H9 (cell line): ENCODE measurements at regions not wholly inside any gene's neighbourhood (a gene's known extent, or its start where the extent isn't known, plus 50 kb on each side); places are given as distances from the start of the nearest gene placed in this dataset.

Experiments
- DNase-seq: peaks from one replicate; pipeline ENCODE4 v3.0.0-alpha.2; 2017
- H2AFZ ChIP-seq: one replicate; pipeline ENCODE4 v1.6.1; 2013; ENCODE audit warnings: mild to moderate bottlenecking, low read length, control low read depth, moderate library complexity
- H2AK5ac ChIP-seq: 2 replicates; pipeline ENCODE4 v1.6.1; 2013; ENCODE audit warnings: low read length, control low read depth, mixed read lengths; ENCODE audit not compliant: insufficient read length
- H2BK120ac ChIP-seq: one replicate; pipeline ENCODE4 v1.6.1; 2013; ENCODE audit warnings: low read depth, mild to moderate bottlenecking, low read length, control low read depth, inconsistent platforms; ENCODE audit not compliant: poor library complexity, severe bottlenecking
- H2BK12ac ChIP-seq: 2 replicates; pipeline ENCODE4 v1.6.1; 2013; ENCODE audit warnings: low read length, control low read depth, mixed read lengths, low read depth; ENCODE audit not compliant: insufficient read length
- H2BK15ac ChIP-seq: 2 replicates; pipeline ENCODE4 v1.6.1; 2013; ENCODE audit warnings: low read depth, low read length, control low read depth
- H2BK20ac ChIP-seq: one replicate; pipeline ENCODE4 v1.6.1; 2013; ENCODE audit warnings: low read depth, mild to moderate bottlenecking, low read length, control low read depth, inconsistent platforms; ENCODE audit not compliant: poor library complexity, severe bottlenecking
- H2BK5ac ChIP-seq: 2 replicates; pipeline ENCODE4 v1.6.1; 2013; ENCODE audit warnings: low read length, control low read depth, mixed read lengths; ENCODE audit not compliant: insufficient read length
- H3K14ac ChIP-seq: 2 replicates; pipeline ENCODE4 v1.6.1; 2013; ENCODE audit warnings: low read length, control low read depth; ENCODE audit not compliant: insufficient read depth
- H3K18ac ChIP-seq: 2 replicates; pipeline ENCODE4 v1.6.1; 2013; ENCODE audit warnings: low read depth, mild to moderate bottlenecking, mixed read lengths, low read length, control low read depth; ENCODE audit not compliant: insufficient read length
- H3K23ac ChIP-seq: 2 replicates; pipeline ENCODE4 v1.6.1; 2013; ENCODE audit warnings: low read length, control low read depth, mixed read lengths, low read depth; ENCODE audit not compliant: insufficient read length
- H3K23me2 ChIP-seq: 2 replicates; pipeline ENCODE4 v1.6.1; 2013; ENCODE audit warnings: low read depth, mild to moderate bottlenecking, mixed read lengths, low read length, control low read depth; ENCODE audit not compliant: insufficient read length, poor library complexity, severe bottlenecking
- H3K27ac ChIP-seq: 2 replicates; pipeline ENCODE4 v1.5.1; 2013; ENCODE audit warnings: low read length, control low read depth, mixed read lengths, low read depth; ENCODE audit not compliant: insufficient read length
- H3K27me3 ChIP-seq: 2 replicates; pipeline ENCODE4 v1.6.1; 2013; ENCODE audit warnings: low read length, control low read depth, inconsistent platforms; ENCODE audit not compliant: insufficient read depth
- H3K4ac ChIP-seq: 2 replicates; pipeline ENCODE4 v1.6.1; 2013; ENCODE audit warnings: low read depth, mild to moderate bottlenecking, control low read depth, inconsistent platforms, low read length, moderate library complexity
- H3K4me1 ChIP-seq: 2 replicates; pipeline ENCODE4 v1.6.1; 2013; ENCODE audit warnings: low read length, control low read depth, inconsistent platforms; ENCODE audit not compliant: insufficient read depth
- H3K4me2 ChIP-seq: 2 replicates; pipeline ENCODE4 v1.6.1; 2013; ENCODE audit warnings: low read length, control low read depth, mixed read lengths; ENCODE audit not compliant: insufficient read length, insufficient read depth
- H3K56ac ChIP-seq: 2 replicates; pipeline ENCODE4 v1.6.1; 2013; ENCODE audit warnings: low read depth, mild to moderate bottlenecking, mixed read lengths, low read length, control low read depth; ENCODE audit not compliant: insufficient read length
- H3K79me1 ChIP-seq: 2 replicates; pipeline ENCODE4 v1.6.1; 2013; ENCODE audit warnings: low read depth, mild to moderate bottlenecking, moderate library complexity, low read length, control low read depth, inconsistent platforms; ENCODE audit not compliant: insufficient read depth, poor library complexity, severe bottlenecking
- H3K79me2 ChIP-seq: 2 replicates; pipeline ENCODE4 v1.6.1; 2013; ENCODE audit warnings: low read length, control low read depth, inconsistent platforms; ENCODE audit not compliant: insufficient read depth
- H3K9ac ChIP-seq: 2 replicates; pipeline ENCODE4 v1.6.1; 2013; ENCODE audit warnings: low read length, control low read depth, mixed read lengths; ENCODE audit not compliant: insufficient read length; ENCODE audit errors: extremely low read depth
- H3K9me3 ChIP-seq: one replicate; pipeline ENCODE4 v1.6.1; 2013; ENCODE audit warnings: low read depth, low read length, inconsistent platforms; ENCODE audit not compliant: control insufficient read depth
- H3T11ph ChIP-seq: one replicate; pipeline ENCODE4 v1.6.1; 2013; ENCODE audit warnings: mild to moderate bottlenecking, low read length, control low read depth, inconsistent platforms
- H4K20me1 ChIP-seq: one replicate; pipeline ENCODE4 v1.6.1; 2013; ENCODE audit not compliant: control insufficient read depth, insufficient read length, insufficient read depth
- H4K5ac ChIP-seq: 2 replicates; pipeline ENCODE4 v1.6.1; 2013; ENCODE audit warnings: low read depth, mild to moderate bottlenecking, mixed read lengths, low read length, control low read depth; ENCODE audit not compliant: insufficient read length
- H4K8ac ChIP-seq: replicated peaks from 2 replicates; pipeline ENCODE4 v1.6.1; 2013; ENCODE audit warnings: low read length, control low read depth, mixed read lengths, low read depth; ENCODE audit not compliant: insufficient read length
- H4K91ac ChIP-seq: 2 replicates; pipeline ENCODE4 v1.6.1; 2013; ENCODE audit warnings: low read depth, mild to moderate bottlenecking, moderate library complexity, mixed read lengths, low read length, control low read depth; ENCODE audit not compliant: insufficient read length
- H3K27ac Mint-ChIP-seq, 3 experiments: 2 replicates in 2 of 3; 3 replicates in 1 of 3; pipeline ENCODE4 v1.8.0; 2020 to 2021; ENCODE audit warnings: mixed read lengths in 3 of 3, mild to moderate bottlenecking in 1 of 3, moderate library complexity in 1 of 3
- H3K27me3 Mint-ChIP-seq: 2 replicates; pipeline ENCODE4 v1.8.0; 2021; ENCODE audit warnings: low read depth, mild to moderate bottlenecking, moderate library complexity, mixed read lengths
- H3K36me3 Mint-ChIP-seq, 3 experiments: 2 replicates in 2 of 3; 3 replicates in 1 of 3; pipeline ENCODE4 v1.8.0; 2020 to 2021; ENCODE audit warnings: low read depth in 3 of 3, mixed read lengths in 3 of 3; ENCODE audit not compliant: insufficient read depth in 1 of 3
- H3K4me1 Mint-ChIP-seq, 2 experiments: 2 replicates each; pipeline ENCODE4 v1.8.0; 2020; ENCODE audit warnings: mixed read lengths in 2 of 2
- H3K4me3 Mint-ChIP-seq, 2 experiments: 2 replicates in 1 of 2; 3 replicates in 1 of 2; pipeline ENCODE4 v1.8.0; 2020 to 2021; ENCODE audit warnings: mild to moderate bottlenecking in 2 of 2, mixed read lengths in 2 of 2, moderate library complexity in 1 of 2
- H3K9me3 Mint-ChIP-seq, 2 experiments: 2 replicates in 1 of 2; 3 replicates in 1 of 2; pipeline ENCODE4 v1.8.0; 2020; ENCODE audit warnings: mild to moderate bottlenecking in 2 of 2, mixed read lengths in 2 of 2, moderate library complexity in 1 of 2
- CTCF ChIP-seq: fragments of 200-600 bp; sonication (generic); conservative IDR thresholded peaks from 3 replicates; pipeline ENCODE4 v1.8.0; 2021; ENCODE audit warnings: antibody characterized with exemption, mild to moderate bottlenecking
- WGBS: extraction: QIAGEN DNeasy Blood & Tissue Kit; methylation state at CpG from one replicate; pipeline ENCODE4 v1.1.7; 2013; ENCODE audit warnings: missing lambda C conversion rate, low lambda C conversion rate, mixed read lengths; ENCODE audit not compliant: insufficient read length; ENCODE audit errors: extremely low coverage; 5-methylcytosine and 5-hydroxymethylcytosine counted together

- H3K4me1 Mint-ChIP-seq: no peaks in the 10 kb centered on the region
- H3K18ac ChIP-seq: no peak overlapping the region
- H3K27me3 ChIP-seq: peaks cover 8% of the 10 kb centered on the region
- H2AFZ ChIP-seq: no peak overlapping the region
- no peak overlapping the region for H3K9ac ChIP-seq
- no peak overlapping the region for H2AK5ac ChIP-seq
- no peaks in the 10 kb centered on the region for H3K79me1 ChIP-seq
- H2BK20ac ChIP-seq: no peak overlapping the region
- no peak overlapping the region for H2BK15ac ChIP-seq
- no peak overlapping the region for H2BK120ac ChIP-seq
- no peak overlapping the region for H4K91ac ChIP-seq
- H3K4me1 ChIP-seq: no peaks in the 10 kb centered on the region
- H2BK5ac ChIP-seq: no peak overlapping the region
- no peak overlapping the region for H2BK12ac ChIP-seq
- no peaks in the 10 kb centered on the region for H3K9me3 ChIP-seq
- no peak overlapping the region for H3K23ac ChIP-seq
- H3K79me2 ChIP-seq: no peaks in the 10 kb centered on the region
- no peak overlapping the region for H4K5ac ChIP-seq
- H3T11ph ChIP-seq: no peak overlapping the region
- no peak overlapping the region for H3K27ac Mint-ChIP-seq
- H3K4me3 Mint-ChIP-seq: no peak overlapping the region
- no peak overlapping the region for H3K4me2 ChIP-seq
- no peaks in the 10 kb centered on the region for H3K23me2 ChIP-seq
- no peak overlapping the region for H4K8ac ChIP-seq
- no peak overlapping the region for H3K4ac ChIP-seq
- H4K20me1 ChIP-seq: no peaks in the 10 kb centered on the region
- no peak for TF ChIP-seq CTCF
- no peak for DNase-seq
- H3K36me3 Mint-ChIP-seq: no peaks in the 10 kb centered on the region
- no peak overlapping the region for H3K14ac ChIP-seq
- peaks cover 3 to 5% of the 10 kb centered on the region in 2 experiments; a peak in 2 of 5 replicates for H3K9me3 Mint-ChIP-seq
- H3K27me3 Mint-ChIP-seq: peaks cover 52% of the 10 kb centered on the region
- H3K27ac ChIP-seq: no peak overlapping the region
- H3K56ac ChIP-seq: no peak overlapping the region
- WGBS: no CpG with 5 or more reads among the region's 1 CpG
Observed at GRCh38 chr12:118900993-118901392, 80.3 kb upstream of the SRRM4 start.
